ENCODE measurements at regions not wholly inside any gene's neighbourhood (a gene's known extent, or its start where the extent isn't known, plus 50 kb on each side); places are given as distances from the start of the nearest gene placed in this dataset.

- Histone ChIP-seq H3K27ac (no peak overlapping the region), H3K4me3 (no peak overlapping the region), H3K36me3 (ENCODE audit: insufficient read depth, low read length) (no peaks in the 10 kb centered on the region), H3K9me3 (ENCODE audit: low read depth, low read length) (no peaks in the 10 kb centered on the region), H3K9ac (ENCODE audit: insufficient read length) (no peak overlapping the region)
- no peak for DNase-seq (ENCODE audit: low read depth, low spot score)
- TF ChIP-seq FOXP2 (optimal IDR thresholded peaks at IDR 0.05; ENCODE audit: control extremely low read depth, extremely low read length, insufficient read depth) (no peak), POLR2AphosphoS5 (IDR thresholded peaks at IDR 0.05; ENCODE audit: borderline replicate concordance, low read depth, low read length) (no peak), EZH2 (IDR thresholded peaks at IDR 0.05) (no peak)
Observed at GRCh38 chr4:181162676-181163075, 1080.5 kb upstream of the TENM3 start.

- Histone ChIP-seq H3K9me3 (ENCODE audit: low read depth, low read length) (no peaks in the 10 kb centered on the region), H3K9ac (ENCODE audit: insufficient read length) (no peak overlapping the region), H3K36me3 (ENCODE audit: insufficient read depth, low read length) (no peaks in the 10 kb centered on the region), H3K4me3 (no peak overlapping the region), H3K27ac (no peak overlapping the region)
- DNase-seq (ENCODE audit: low read depth, low spot score) = no peak
- no peak for TF ChIP-seq EZH2 (IDR thresholded peaks at IDR 0.05)
Observed at GRCh38 chr4:181166742-181167399, 1076.3 kb upstream of the TENM3 start.

GRCh38 chr4:181168011-181168805 lies 1075.0 kb upstream of the TENM3 start:
- no peaks in the 10 kb centered on the region for H3K36me3 ChIP-seq (ENCODE audit: insufficient read depth, low read length)
- TF ChIP-seq FOXP2 (optimal IDR thresholded peaks at IDR 0.05; ENCODE audit: control extremely low read depth, extremely low read length, insufficient read depth) (no peak), EZH2 (IDR thresholded peaks at IDR 0.05) (no peak), POLR2AphosphoS5 (IDR thresholded peaks at IDR 0.05; ENCODE audit: borderline replicate concordance, low read depth, low read length) (no peak)
- DNase-seq (ENCODE audit: low read depth, low spot score) = no peak
- H3K9me3 ChIP-seq (ENCODE audit: low read depth, low read length) = no peaks in the 10 kb centered on the region
- H3K9ac ChIP-seq (ENCODE audit: insufficient read length) = no peak overlapping the region
- no peak overlapping the region for H3K27ac ChIP-seq
- H3K4me3 ChIP-seq = no peak overlapping the region

GRCh38 chr4:181173046-181173445 lies 1070.2 kb upstream of the TENM3 start:
- H3K36me3 ChIP-seq (ENCODE audit: insufficient read depth, low read length) = no peaks in the 10 kb centered on the region
- no peak overlapping the region for H3K27ac ChIP-seq
- DNase-seq (ENCODE audit: low read depth, low spot score) = no peak
- no peak overlapping the region for H3K4me3 ChIP-seq
- no peaks in the 10 kb centered on the region for H3K9me3 ChIP-seq (ENCODE audit: low read depth, low read length)
- TF ChIP-seq POLR2AphosphoS5 (IDR thresholded peaks at IDR 0.05; ENCODE audit: borderline replicate concordance, low read depth, low read length) = no peak
- no peak for TF ChIP-seq EZH2 (IDR thresholded peaks at IDR 0.05)
- no peak for TF ChIP-seq FOXP2 (optimal IDR thresholded peaks at IDR 0.05; ENCODE audit: control extremely low read depth, extremely low read length, insufficient read depth)
- H3K9ac ChIP-seq (ENCODE audit: insufficient read length) = no peak overlapping the region

GRCh38 chr4:181176306-181176705 lies 1066.9 kb upstream of the TENM3 start:
- TF ChIP-seq POLR2AphosphoS5 (IDR thresholded peaks at IDR 0.05; ENCODE audit: borderline replicate concordance, low read depth, low read length) = no peak
- no peak for TF ChIP-seq EZH2 (IDR thresholded peaks at IDR 0.05)
- no peak for TF ChIP-seq FOXP2 (optimal IDR thresholded peaks at IDR 0.05; ENCODE audit: control extremely low read depth, extremely low read length, insufficient read depth)
- Histone ChIP-seq H3K4me3 (no peak overlapping the region), H3K36me3 (ENCODE audit: insufficient read depth, low read length) (no peaks in the 10 kb centered on the region), H3K9ac (ENCODE audit: insufficient read length) (no peak overlapping the region), H3K9me3 (ENCODE audit: low read depth, low read length) (no peaks in the 10 kb centered on the region), H3K27ac (no peak overlapping the region)
- no peak for DNase-seq (ENCODE audit: low read depth, low spot score)

GRCh38 chr4:181181331-181181730 lies 1061.9 kb upstream of the TENM3 start:
- DNase-seq (ENCODE audit: low read depth, low spot score) = no peak
- Histone ChIP-seq H3K9me3 (ENCODE audit: low read depth, low read length) (no peaks in the 10 kb centered on the region), H3K27ac (no peak overlapping the region), H3K4me3 (no peak overlapping the region), H3K9ac (ENCODE audit: insufficient read length) (no peak overlapping the region), H3K36me3 (ENCODE audit: insufficient read depth, low read length) (no peaks in the 10 kb centered on the region)
- TF ChIP-seq FOXP2 (optimal IDR thresholded peaks at IDR 0.05; ENCODE audit: control extremely low read depth, extremely low read length, insufficient read depth) (no peak), POLR2AphosphoS5 (IDR thresholded peaks at IDR 0.05; ENCODE audit: borderline replicate concordance, low read depth, low read length) (no peak), EZH2 (IDR thresholded peaks at IDR 0.05) (no peak)

- DNase-seq (ENCODE audit: low read depth, low spot score) = no peak
- TF ChIP-seq FOXP2 (optimal IDR thresholded peaks at IDR 0.05; ENCODE audit: control extremely low read depth, extremely low read length, insufficient read depth) = no peak
- Histone ChIP-seq H3K4me3 (no peak overlapping the region), H3K9ac (ENCODE audit: insufficient read length) (no peak overlapping the region), H3K9me3 (ENCODE audit: low read depth, low read length) (no peaks in the 10 kb centered on the region), H3K27ac (no peak overlapping the region), H3K36me3 (ENCODE audit: insufficient read depth, low read length) (no peaks in the 10 kb centered on the region)
Observed at GRCh38 chr4:181189751-181190150, 1053.5 kb upstream of the TENM3 start.

- no peak overlapping the region for H3K9ac ChIP-seq (ENCODE audit: insufficient read length)
- TF ChIP-seq FOXP2 (optimal IDR thresholded peaks at IDR 0.05; ENCODE audit: control extremely low read depth, extremely low read length, insufficient read depth) (no peak), POLR2AphosphoS5 (IDR thresholded peaks at IDR 0.05; ENCODE audit: borderline replicate concordance, low read depth, low read length) (no peak), EZH2 (IDR thresholded peaks at IDR 0.05) (no peak)
- DNase-seq (ENCODE audit: low read depth, low spot score) = no peak
- no peak overlapping the region for H3K4me3 ChIP-seq
- no peaks in the 10 kb centered on the region for H3K9me3 ChIP-seq (ENCODE audit: low read depth, low read length)
- H3K27ac ChIP-seq = no peak overlapping the region
- H3K36me3 ChIP-seq (ENCODE audit: insufficient read depth, low read length) = no peaks in the 10 kb centered on the region
Observed at GRCh38 chr4:181193131-181193930, 1049.9 kb upstream of the TENM3 start.
